ENCODE measurements at regions not wholly inside any gene's neighbourhood (a gene's known extent, or its start where the extent isn't known, plus 50 kb on each side); places are given as distances from the start of the nearest gene placed in this dataset.

GRCh38 chr3:153094386-153094785 lies 67.6 kb upstream of the RAP2B start:
- no peaks in the 10 kb centered on the region for H3K36me3 Mint-ChIP-seq (ENCODE audit: low read depth)
- peaks cover 8% of the 10 kb centered on the region for H3K4me1 Mint-ChIP-seq (ENCODE audit: low read depth)
- DNase-seq (ENCODE audit: low spot score), result no peak
- H3K4me3 Mint-ChIP-seq (ENCODE audit: low read depth), result no peak overlapping the region
- H3K9me3 Mint-ChIP-seq, result no peaks in the 10 kb centered on the region
- no peak overlapping the region for H3K27ac Mint-ChIP-seq
- H3K27me3 Mint-ChIP-seq (ENCODE audit: low read depth), result no peaks in the 10 kb centered on the region
- intact Hi-C loops (cut with micrococcal nuclease), result no loop called here

- Mint-ChIP-seq H3K4me3 (ENCODE audit: low read depth) (no peak overlapping the region), H3K9me3 (no peaks in the 10 kb centered on the region), H3K36me3 (ENCODE audit: low read depth) (no peaks in the 10 kb centered on the region), H3K27ac (no peak overlapping the region), H3K27me3 (ENCODE audit: low read depth) (no peaks in the 10 kb centered on the region), H3K4me1 (ENCODE audit: low read depth) (peaks cover 8% of the 10 kb centered on the region)
- no peak for DNase-seq (ENCODE audit: low spot score)
- intact Hi-C loops (cut with micrococcal nuclease), result no loop called here
Observed at GRCh38 chr3:153095441-153095840, 66.6 kb upstream of the RAP2B start.

DNA sequence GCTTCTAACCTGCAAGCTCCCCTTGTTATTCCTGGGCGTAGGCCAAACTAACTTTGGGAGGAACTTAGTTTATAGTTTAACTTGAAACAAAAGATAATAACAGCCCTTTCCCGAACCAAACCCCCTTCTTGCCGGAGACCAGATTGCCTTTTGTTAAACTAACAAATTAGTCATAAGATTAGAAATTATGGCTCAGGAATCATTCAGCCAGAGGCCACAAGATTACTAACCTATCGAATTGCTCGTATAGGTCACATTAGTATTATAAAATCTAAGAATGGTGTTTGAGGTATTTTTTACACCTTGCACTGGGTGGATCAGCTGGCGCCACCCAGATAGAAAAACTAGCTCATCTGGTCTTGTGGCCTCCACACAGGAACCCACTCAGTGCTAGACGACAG lies 65.3 kb upstream of the RAP2B start:
- Mint-ChIP-seq H3K27me3 (ENCODE audit: low read depth) (no peaks in the 10 kb centered on the region), H3K4me3 (ENCODE audit: low read depth) (no peak overlapping the region), H3K4me1 (ENCODE audit: low read depth) (no peaks in the 10 kb centered on the region), H3K27ac (no peak overlapping the region), H3K9me3 (no peaks in the 10 kb centered on the region), H3K36me3 (ENCODE audit: low read depth) (no peaks in the 10 kb centered on the region)
- DNase-seq (ENCODE audit: low spot score), result no peak
- intact Hi-C loops (cut with micrococcal nuclease), result no loop called here

GRCh38 chr3:153097213-153097612 lies 64.8 kb upstream of the RAP2B start:
- Mint-ChIP-seq H3K4me3 (ENCODE audit: low read depth) (no peak overlapping the region), H3K9me3 (no peaks in the 10 kb centered on the region), H3K27ac (no peak overlapping the region), H3K36me3 (ENCODE audit: low read depth) (no peaks in the 10 kb centered on the region), H3K4me1 (ENCODE audit: low read depth) (no peaks in the 10 kb centered on the region), H3K27me3 (ENCODE audit: low read depth) (no peaks in the 10 kb centered on the region)
- intact Hi-C loops (cut with micrococcal nuclease), result no loop called here
- DNase-seq (ENCODE audit: low spot score), result no peak

DNA sequence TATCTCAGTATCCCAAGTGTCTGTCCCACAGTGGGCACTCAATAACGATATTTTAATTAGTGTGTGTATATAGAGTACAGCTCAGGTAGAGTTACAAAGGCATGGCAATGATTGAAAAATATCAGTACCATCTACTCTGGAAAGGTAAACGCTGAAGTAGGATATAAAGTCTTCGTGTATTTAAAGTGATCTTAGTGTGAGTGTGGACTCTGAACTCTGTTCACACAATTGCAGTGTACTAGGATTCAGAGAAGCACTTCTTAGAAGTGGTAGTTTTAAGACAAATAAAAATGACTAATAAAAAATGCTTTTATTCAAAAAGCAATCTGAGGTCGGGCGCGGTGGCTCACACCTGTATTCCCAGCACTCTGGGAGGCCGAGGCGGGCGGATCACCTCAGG lies 62.9 kb upstream of the RAP2B start:
- no peak overlapping the region for H3K4me3 Mint-ChIP-seq (ENCODE audit: low read depth)
- no peaks in the 10 kb centered on the region for H3K36me3 Mint-ChIP-seq (ENCODE audit: low read depth)
- no peak for DNase-seq (ENCODE audit: low spot score)
- intact Hi-C loops (cut with micrococcal nuclease), result no loop called here
- H3K9me3 Mint-ChIP-seq, result no peaks in the 10 kb centered on the region
- H3K27me3 Mint-ChIP-seq (ENCODE audit: low read depth), result no peaks in the 10 kb centered on the region
- H3K27ac Mint-ChIP-seq, result no peak overlapping the region
- no peaks in the 10 kb centered on the region for H3K4me1 Mint-ChIP-seq (ENCODE audit: low read depth)

GRCh38 chr3:153103406-153103945 lies 58.5 kb upstream of the RAP2B start:
- no peaks in the 10 kb centered on the region for H3K36me3 Mint-ChIP-seq (ENCODE audit: low read depth)
- H3K9me3 Mint-ChIP-seq, result no peaks in the 10 kb centered on the region
- H3K27ac Mint-ChIP-seq, result no peak overlapping the region
- no peaks in the 10 kb centered on the region for H3K4me1 Mint-ChIP-seq (ENCODE audit: low read depth)
- no peaks in the 10 kb centered on the region for H3K27me3 Mint-ChIP-seq (ENCODE audit: low read depth)
- H3K4me3 Mint-ChIP-seq (ENCODE audit: low read depth), result no peak overlapping the region
- intact Hi-C loops (cut with micrococcal nuclease), result no loop called here
- no peak for DNase-seq (ENCODE audit: low spot score)

- no peak overlapping the region for H3K4me3 Mint-ChIP-seq (ENCODE audit: low read depth)
- H3K4me1 Mint-ChIP-seq (ENCODE audit: low read depth), result no peaks in the 10 kb centered on the region
- no peak overlapping the region for H3K27ac Mint-ChIP-seq
- H3K27me3 Mint-ChIP-seq (ENCODE audit: low read depth), result no peaks in the 10 kb centered on the region
- H3K36me3 Mint-ChIP-seq (ENCODE audit: low read depth), result no peaks in the 10 kb centered on the region
- H3K9me3 Mint-ChIP-seq, result no peaks in the 10 kb centered on the region
- no peak for DNase-seq (ENCODE audit: low spot score)
- intact Hi-C loops (cut with micrococcal nuclease), result no loop called here
Observed at GRCh38 chr3:153110041-153110440, 52.0 kb upstream of the RAP2B start.

DNA sequence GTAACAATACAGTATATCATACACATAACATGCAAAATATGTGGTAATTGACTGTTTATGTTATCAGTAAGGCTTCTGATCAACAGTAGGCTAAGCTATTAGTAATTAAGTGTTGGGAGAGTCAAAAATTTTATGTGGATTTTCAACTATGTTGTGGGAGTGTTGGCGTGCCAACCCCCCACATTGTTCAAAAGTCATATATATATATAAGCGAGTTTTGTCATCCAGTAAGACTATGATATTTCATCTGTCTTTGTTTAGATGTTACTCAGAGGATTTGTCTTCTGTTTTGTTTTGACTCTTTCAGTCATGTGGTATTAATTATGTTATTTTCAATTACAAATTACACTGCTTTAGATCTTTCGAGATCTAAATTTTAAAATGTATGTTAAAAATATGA lies 51.0 kb upstream of the RAP2B start:
- Mint-ChIP-seq H3K36me3 (ENCODE audit: low read depth) (no peaks in the 10 kb centered on the region), H3K4me1 (ENCODE audit: low read depth) (no peaks in the 10 kb centered on the region), H3K4me3 (ENCODE audit: low read depth) (no peak overlapping the region), H3K9me3 (no peaks in the 10 kb centered on the region), H3K27ac (no peak overlapping the region), H3K27me3 (ENCODE audit: low read depth) (no peaks in the 10 kb centered on the region)
- no peak for DNase-seq (ENCODE audit: low spot score)
- intact Hi-C loops (cut with micrococcal nuclease), result no loop called here
